GM12801 (cell line): ENCODE measurements at regions not wholly inside any gene's neighbourhood (a gene's known extent, or its start where the extent isn't known, plus 50 kb on each side); places are given as distances from the start of the nearest gene placed in this dataset.

Source experiments
- CTCF ChIP-seq: IDR thresholded peaks from one replicate; pipeline ENCODE4 v1.5.1; 2011; ENCODE audit warnings: control low read depth; ENCODE audit not compliant: insufficient read length; ENCODE audit errors: extremely low read depth

- no peak for TF ChIP-seq CTCF
Observed at GRCh38 chr1:38640371-38640770, 219.2 kb downstream of the RRAGC start.

GRCh38 chr1:38628241-38628640 lies 231.3 kb downstream of the RRAGC start:
- no peak for TF ChIP-seq CTCF

- TF ChIP-seq CTCF = no peak
Observed at GRCh38 chr1:38625939-38626338, 233.6 kb downstream of the RRAGC start.

GRCh38 chr1:38624336-38625039 lies 235.1 kb downstream of the RRAGC start:
- no peak for TF ChIP-seq CTCF

GRCh38 chr1:38623529-38623928 lies 236.0 kb downstream of the RRAGC start:
- TF ChIP-seq CTCF = no peak

GRCh38 chr1:38622197-38622596 lies 237.4 kb downstream of the RRAGC start:
- no peak for TF ChIP-seq CTCF

GRCh38 chr1:38616846-38617245 lies 242.7 kb downstream of the RRAGC start:
- TF ChIP-seq CTCF = no peak
